ENCODE measurements at regions not wholly inside any gene's neighbourhood (a gene's known extent, or its start where the extent isn't known, plus 50 kb on each side); places are given as distances from the start of the nearest gene placed in this dataset.
"Not testable (repeated sequence)": the region's sequence is repeated elsewhere in the genome, so short reads cannot be mapped to it uniquely, and the experiment has no call there.

GRCh38 chr1:73183581-73183980 is 901.2 kb upstream of the NEGR1 start:
- not testable (repeated sequence) for DNase-seq

DNA sequence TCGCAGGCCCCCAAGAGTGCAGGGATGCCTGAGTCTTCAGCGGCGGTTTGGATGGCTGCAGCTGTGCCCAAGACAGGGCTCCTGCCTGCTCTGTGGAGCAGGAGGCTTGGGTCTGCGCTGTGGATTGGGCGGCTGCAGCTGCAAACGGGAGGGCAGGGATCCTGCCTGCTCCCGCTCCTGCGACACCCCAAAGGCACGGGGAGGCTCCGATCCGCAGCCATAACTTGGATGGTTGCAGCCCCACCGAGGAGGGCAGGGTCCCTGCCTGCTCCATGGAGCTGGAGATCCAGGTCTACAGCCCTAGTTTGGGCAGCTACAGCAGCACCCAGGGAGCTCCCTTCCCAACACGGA is 898.8 kb upstream of the NEGR1 start:
- no peak for DNase-seq

DNA sequence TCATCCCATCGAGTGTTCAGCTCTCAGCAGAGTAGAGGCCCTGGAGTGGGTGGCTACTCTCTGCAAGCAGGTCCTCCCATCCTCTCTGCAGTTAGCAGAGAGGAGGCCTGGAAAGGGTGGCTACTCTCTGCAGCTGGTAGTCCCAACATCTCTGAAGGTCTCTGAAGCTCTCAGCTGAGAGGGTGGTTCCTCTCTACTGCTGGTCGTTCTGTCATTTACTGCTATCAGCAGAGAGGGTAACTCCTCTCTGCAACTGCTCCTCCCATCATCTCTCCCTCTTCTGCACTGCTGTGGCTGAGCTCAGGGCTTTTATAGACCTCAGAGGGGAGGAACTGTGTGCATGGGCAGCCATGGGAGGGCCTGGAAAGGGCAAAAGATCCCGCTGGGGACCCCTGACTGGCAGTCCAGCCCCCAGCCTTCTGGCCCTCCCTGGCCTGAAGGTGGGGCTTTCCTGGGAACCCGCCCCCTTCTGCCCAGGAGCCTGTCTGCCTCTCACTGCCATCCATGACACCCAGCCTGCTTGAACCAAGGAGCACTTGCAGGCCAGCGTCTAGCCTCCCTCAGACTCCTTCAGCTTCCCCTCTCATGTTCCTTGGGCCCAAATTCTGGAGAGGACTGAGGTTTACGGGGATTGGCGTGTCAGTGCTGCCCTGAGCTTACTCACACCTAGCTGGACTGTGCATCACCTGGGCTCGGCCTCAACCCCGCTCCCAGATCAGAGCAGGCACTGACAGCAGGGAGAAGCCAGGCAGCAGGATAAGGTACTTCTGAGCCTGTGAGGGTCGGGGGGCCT is 898.3 kb upstream of the NEGR1 start:
- no peak for DNase-seq

DNA sequence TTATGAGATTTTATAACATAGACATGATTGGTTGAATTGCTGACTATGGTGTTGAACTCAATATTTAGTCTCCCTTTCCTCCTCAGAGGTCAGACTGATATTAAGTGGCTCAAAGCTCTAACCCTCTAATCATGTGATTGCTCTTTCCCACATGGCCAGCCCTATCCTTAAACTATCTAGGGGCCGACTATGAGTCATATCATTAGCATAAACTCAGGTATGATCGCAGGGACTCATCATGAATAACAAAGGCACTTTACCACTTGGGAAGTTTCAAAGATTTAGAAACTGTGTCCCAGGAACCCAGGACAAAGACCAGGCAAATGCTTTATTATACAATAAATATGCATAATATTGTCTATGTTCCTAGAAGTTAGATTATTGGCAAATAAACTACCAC is 894.6 kb upstream of the NEGR1 start:
- DNase-seq, result no peak

DNA sequence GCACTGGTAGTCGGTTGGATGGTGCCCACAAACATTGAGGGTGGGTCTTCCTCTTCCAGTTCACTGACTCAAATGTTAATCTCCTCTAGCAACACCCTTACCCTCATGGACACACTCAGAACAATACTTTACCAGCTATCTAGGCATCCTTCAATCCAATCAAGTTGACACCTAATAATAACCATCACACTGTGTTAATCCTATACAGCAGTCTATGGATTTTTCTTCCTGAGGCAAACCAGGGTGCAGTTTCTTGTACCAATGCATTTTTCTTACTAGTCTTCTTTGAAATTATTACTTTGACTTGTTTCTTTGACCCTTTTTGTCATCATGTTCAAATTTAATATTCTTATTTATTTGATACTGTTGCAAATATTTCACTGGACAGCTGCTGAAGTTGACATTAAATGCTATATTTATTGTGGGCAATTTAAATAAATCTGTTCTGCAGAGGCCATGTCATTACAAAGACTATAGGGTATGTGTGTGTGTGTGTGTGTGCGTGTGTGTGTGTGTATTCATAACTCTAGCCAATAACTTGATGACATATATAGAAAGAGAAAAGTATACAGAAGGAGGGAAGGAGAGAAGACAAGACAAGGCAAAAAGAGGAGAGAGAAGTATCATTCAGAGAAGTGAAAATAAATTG is 884.8 kb upstream of the NEGR1 start:
- no peak for DNase-seq

GRCh38 chr1:73162564-73162963 is 880.2 kb upstream of the NEGR1 start:
- no peak for DNase-seq

DNA sequence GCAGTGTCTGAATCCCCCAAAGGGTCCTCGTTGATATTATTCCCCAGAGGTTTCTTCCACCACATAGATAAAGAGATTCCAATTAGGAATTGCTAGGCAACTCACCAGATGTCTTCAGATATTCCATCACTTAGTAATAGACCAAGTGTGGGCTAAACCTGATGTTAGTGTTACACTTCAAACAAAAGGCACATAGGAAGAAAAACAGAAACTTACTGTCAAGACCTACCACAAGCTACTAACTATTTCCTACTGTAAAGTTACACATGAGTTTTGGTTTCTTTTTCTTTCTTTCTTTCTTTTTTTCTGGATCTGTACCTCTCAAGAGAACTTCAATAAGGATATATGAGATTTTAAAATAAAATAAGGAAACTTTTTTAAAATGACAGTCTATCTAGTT is 879.1 kb upstream of the NEGR1 start:
- no peak for DNase-seq

DNA sequence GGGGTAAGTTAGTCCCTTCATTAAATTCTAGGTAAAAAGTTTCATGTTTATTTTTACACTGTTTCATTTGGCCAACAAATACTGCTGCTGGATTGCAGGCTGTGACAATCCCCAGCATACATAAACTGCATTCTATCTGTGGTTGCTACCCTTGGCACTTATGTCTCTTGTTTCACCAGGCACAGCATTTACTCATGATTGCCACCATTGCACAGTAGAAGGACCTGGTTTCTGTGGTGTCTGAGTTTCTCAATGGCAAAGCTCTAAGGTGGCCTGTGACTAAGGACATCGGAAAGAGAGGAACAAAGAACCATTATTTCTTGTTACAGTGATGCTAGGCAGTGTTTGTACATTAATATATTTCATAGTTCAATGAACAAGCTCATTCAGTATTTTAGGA is 878.4 kb upstream of the NEGR1 start:
- no peak for DNase-seq

- no peak for DNase-seq
Observed at GRCh38 chr1:73144311-73144710, 862.0 kb upstream of the NEGR1 start.

GRCh38 chr1:73136975-73137374 is 854.6 kb upstream of the NEGR1 start:
- DNase-seq, result no peak

DNA sequence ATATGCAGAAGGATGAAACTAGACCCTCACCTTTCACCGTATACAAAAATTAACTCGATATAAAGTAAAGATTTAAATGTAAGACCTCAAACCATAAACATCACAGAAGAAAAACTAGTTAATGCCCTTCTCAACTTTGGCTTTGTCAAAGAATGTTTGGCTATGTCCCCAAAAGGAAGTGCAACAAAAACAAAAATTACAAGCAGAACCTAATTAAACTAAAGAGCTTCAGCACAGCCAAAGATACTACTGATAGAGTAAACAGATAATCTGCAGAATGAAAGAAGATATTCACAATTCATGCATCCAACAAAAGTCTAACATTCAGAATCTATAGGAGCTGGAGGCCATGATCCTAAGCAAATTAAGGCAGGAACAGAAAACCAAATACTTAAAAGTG is 824.6 kb upstream of the NEGR1 start:
- DNase-seq, result no peak

- no peak for DNase-seq
Observed at GRCh38 chr1:73105755-73106154, 823.4 kb upstream of the NEGR1 start.

DNA sequence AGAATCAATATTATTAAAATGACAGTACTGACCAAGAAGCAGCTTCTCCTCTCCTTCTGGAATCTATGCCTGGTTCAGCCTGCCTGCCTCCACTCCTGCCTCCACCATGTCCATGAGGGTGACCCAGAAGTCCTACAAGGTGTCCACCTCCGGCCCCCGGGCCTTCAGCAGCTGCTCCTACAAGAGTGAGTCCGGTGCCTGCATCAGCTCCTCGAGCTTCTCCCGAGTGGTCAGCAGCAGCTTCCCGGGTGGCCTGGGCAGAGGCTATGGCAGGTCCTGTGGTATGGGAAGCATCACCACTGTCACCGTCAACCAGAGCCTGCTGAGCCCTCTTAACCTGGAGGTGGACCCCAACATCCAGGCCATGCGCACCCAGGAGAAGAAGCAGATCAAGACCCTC is 822.4 kb upstream of the NEGR1 start:
- no peak for DNase-seq

GRCh38 chr1:73100216-73100615 is 817.9 kb upstream of the NEGR1 start:
- DNase-seq, result no peak

DNA sequence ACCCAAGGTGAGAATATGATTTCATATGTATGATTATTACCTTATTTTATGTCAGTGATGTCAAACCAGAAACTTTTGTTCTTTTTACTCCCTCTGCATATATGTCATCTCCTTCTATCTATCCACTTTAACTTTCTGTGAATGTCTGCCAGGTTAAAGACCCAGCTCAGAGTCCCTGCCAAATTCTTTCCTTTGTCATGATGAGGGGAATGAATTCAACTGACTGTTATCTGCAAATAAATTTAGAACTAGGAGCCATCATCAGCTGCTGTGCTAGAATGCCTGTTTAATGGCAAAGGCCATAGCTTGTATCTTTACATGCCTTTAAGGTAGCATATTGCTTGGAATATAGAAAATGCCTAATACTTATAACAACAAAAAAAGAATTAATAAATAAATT is 815.6 kb upstream of the NEGR1 start:
- DNase-seq, result no peak

- DNase-seq, result no peak
Observed at GRCh38 chr1:73096841-73097240, 814.5 kb upstream of the NEGR1 start.

GRCh38 chr1:73092383-73092782 is 810.0 kb upstream of the NEGR1 start:
- no peak for DNase-seq

DNA sequence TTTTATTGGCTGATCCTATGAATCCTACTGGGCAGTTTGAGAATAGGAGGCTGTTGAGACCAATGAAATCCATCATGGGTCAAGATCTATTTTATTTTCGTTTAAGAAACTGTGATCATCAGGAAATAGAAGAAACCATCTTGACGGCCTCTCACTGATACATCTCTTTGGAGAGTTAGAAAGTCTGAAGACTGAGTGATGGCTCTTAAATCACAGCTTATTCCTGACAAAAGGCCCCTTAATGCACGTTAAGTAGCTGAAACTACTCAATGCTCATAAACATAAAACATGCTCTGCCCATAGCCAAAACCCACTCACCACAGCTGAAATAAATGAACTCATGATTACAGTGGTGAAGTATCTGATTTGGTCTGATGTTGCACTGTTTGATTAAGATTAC is 784.5 kb upstream of the NEGR1 start:
- DNase-seq, result peak; percentile 95

DNA sequence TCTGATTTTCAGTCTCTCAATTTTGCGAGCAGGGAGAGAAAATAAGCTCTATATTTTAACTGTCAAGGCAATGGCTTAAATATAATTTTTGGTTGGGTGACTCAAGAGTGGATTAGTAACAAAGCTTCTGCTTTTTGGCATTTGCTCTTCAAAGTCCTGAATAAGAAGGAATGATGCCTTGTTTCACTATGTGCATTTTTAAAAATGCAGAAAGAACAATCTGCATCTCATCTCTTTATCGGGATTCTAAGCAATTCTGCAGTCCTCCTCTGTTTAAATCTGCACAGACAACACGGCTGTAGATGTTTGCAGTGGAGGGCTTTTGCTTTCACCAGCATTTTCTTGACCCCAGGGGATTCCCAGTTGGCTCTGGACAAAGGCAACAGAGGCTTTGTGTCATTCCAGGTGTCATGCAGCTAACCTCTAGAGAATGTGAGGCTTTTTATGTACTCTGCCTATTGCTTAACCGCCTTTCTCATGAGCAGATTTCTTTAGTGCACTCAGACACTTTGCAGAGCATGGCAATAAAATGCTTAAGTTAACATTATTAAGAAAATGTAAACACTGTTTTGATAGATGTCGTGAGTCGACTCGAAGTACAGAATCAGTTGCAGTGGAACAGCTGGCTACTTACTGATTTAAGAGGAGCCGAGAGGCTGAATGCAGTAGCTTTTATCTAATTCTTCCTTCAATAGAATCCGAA is 783.2 kb upstream of the NEGR1 start:
- DNase-seq, result peak; percentile 99

DNA sequence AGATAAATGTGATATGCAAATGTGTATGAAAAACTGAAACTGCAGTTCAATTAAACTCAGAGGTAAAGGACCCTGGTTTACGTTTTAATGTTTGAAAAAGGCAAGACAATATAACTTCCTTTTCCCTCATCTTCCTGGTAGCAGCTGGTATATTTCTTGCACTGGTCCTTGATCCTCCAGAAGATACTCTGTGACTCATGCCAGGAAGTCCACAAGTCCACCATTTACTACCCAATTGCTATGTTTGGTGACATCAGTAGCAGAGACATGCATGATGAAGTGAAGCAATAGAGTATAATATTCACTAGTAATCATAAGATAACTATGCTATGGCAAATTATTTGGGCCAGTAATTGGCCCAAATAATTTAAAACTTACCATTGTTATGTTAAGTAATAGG is 774.5 kb upstream of the NEGR1 start:
- no peak for DNase-seq

- DNase-seq, result no peak
Observed at GRCh38 chr1:73044241-73045036, 762.1 kb upstream of the NEGR1 start.

DNA sequence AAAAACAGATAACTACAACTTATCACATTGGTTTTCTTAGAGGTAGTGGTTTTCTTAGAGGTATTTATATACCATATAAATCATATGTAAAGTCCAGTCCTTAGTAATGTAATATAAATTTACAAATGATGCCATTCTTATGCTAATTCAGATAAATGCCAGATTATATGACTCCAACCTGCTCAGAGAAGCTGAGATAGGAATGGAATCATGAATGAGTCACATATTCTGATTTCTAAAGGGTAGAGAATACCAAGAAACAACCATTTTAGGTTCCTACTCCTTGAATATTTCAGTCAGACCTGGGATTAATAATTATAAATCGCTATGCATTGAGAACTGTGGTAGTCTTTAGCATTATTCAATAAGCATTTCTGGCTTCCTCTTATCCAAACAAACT is 760.1 kb upstream of the NEGR1 start:
- DNase-seq, result no peak

GRCh38 chr1:73040811-73041210 is 758.5 kb upstream of the NEGR1 start:
- no peak for DNase-seq

Measured in DMS79 treated with DMSO at 0.1 percent for 48 hours (cell line).